HL-60 (cell line): ENCODE measurements at regions not wholly inside any gene's neighbourhood (a gene's known extent, or its start where the extent isn't known, plus 50 kb on each side); places are given as distances from the start of the nearest gene placed in this dataset.
"Not testable (repeated sequence)": the region's sequence is repeated elsewhere in the genome, so short reads cannot be mapped to it uniquely, and the experiment has no call there.

Experiments used
- CTCF ChIP-seq: IDR thresholded peaks from one replicate; pipeline ENCODE4 v1.5.1; 2011; ENCODE audit warnings: low read length, control low read depth, inconsistent platforms; ENCODE audit not compliant: insufficient read depth
- GABPA ChIP-seq: IDR thresholded peaks from 2 replicates; pipeline ENCODE4 v1.6.1; 2012; ENCODE audit warnings: low read depth
- POLR2AphosphoS5 ChIP-seq: IDR thresholded peaks from 2 replicates; pipeline ENCODE4 v1.6.1; 2012; ENCODE audit warnings: low read depth

GRCh38 chr17:16841896-16842295, 130.0 kb downstream of the TNFRSF13B start:
- TF ChIP-seq CTCF, GABPA, POLR2AphosphoS5: not testable (repeated sequence)
